Stomach (tissue), 4 donors: ENCODE measurements at regions not wholly inside any gene's neighbourhood (a gene's known extent, or its start where the extent isn't known, plus 50 kb on each side); places are given as distances from the start of the nearest gene placed in this dataset.

Source experiments
- EP300 ChIP-seq: sonication (generic); formaldehyde crosslinking; IDR thresholded peaks from one replicate; pipeline ENCODE4 v1.6.1; 2017; ENCODE audit warnings: antibody characterized with exemption
- POLR2AphosphoS5 ChIP-seq, 3 donors: sonication (generic); formaldehyde crosslinking; IDR thresholded peaks; one replicate each; pipeline ENCODE4 v1.6.1; 2016; ENCODE audit warnings: antibody characterized with exemption in 3 of 3
- TF ChIP-seq, protein P1 (sequence below), 7 experiments: fragments of 450-650 bp in 4 of 7; fragments of 200-600 bp in 3 of 7; sonication (generic) in 3 of 7; IDR thresholded peaks; one replicate each; pipeline ENCODE4 v1.5.1; 2016 to 2019; ENCODE audit warnings: antibody characterized with exemption in 7 of 7, control low read depth in 2 of 7, mild to moderate bottlenecking in 1 of 7

DNA sequence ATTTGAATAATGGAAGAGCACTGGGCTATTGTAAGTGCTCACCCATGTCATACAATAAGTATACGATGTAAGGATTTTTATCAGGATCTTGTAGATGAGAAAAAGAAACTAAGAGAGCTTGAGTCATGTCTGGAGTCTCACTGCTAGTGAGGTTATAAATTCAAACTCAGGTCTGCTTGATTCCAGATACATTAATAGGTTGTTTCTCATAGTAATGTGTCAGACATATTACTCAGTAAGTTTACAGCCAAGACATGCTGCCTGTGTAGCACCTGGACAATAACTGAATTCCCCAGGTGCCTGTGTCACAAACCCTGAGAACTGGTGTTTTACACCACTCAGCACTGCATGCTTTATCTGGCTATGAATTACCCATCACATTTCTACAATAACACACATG lies 216.9 kb upstream of the LRP1B start:
- TF ChIP-seq, protein P1, sequence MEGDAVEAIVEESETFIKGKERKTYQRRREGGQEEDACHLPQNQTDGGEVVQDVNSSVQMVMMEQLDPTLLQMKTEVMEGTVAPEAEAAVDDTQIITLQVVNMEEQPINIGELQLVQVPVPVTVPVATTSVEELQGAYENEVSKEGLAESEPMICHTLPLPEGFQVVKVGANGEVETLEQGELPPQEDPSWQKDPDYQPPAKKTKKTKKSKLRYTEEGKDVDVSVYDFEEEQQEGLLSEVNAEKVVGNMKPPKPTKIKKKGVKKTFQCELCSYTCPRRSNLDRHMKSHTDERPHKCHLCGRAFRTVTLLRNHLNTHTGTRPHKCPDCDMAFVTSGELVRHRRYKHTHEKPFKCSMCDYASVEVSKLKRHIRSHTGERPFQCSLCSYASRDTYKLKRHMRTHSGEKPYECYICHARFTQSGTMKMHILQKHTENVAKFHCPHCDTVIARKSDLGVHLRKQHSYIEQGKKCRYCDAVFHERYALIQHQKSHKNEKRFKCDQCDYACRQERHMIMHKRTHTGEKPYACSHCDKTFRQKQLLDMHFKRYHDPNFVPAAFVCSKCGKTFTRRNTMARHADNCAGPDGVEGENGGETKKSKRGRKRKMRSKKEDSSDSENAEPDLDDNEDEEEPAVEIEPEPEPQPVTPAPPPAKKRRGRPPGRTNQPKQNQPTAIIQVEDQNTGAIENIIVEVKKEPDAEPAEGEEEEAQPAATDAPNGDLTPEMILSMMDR (IDR thresholded peaks at IDR 0.05) = no peak
- no peak for TF ChIP-seq EP300
- TF ChIP-seq POLR2AphosphoS5 (IDR thresholded peaks at IDR 0.05) = no peak
